ENCODE measurements at regions not wholly inside any gene's neighbourhood (a gene's known extent, or its start where the extent isn't known, plus 50 kb on each side); places are given as distances from the start of the nearest gene placed in this dataset.

- H3K27me3 ChIP-seq, result peaks cover 34% of the 10 kb centered on the region
- peaks cover 36% of the 10 kb centered on the region for H3K4me1 ChIP-seq (ENCODE audit: low read depth)
- H3K36me3 ChIP-seq, result no peaks in the 10 kb centered on the region
- peak; percentile 18 to 34 for DNase-seq (ENCODE audit: low read depth in 1 of 2, low spot score in 1 of 2)
- H3K9me3 ChIP-seq (ENCODE audit: low read depth), result no peaks in the 10 kb centered on the region
- H3K27ac ChIP-seq, result no peak overlapping the region
- no peak overlapping the region for H3K4me3 ChIP-seq
- no peak for TF ChIP-seq CTCF (IDR thresholded peaks at IDR 0.05; ENCODE audit: low read depth, low read length)
These were observed 53.7 kb upstream of the LGALSL start for GRCh38 chr2:64400105-64400728.

GRCh38 chr2:64400733-64401528 lies 53.0 kb upstream of the LGALSL start:
- Histone ChIP-seq H3K9me3 (ENCODE audit: low read depth) (no peaks in the 10 kb centered on the region), H3K4me3 (no peak overlapping the region), H3K4me1 (ENCODE audit: low read depth) (peaks cover 36% of the 10 kb centered on the region), H3K36me3 (no peaks in the 10 kb centered on the region), H3K27ac (no peak overlapping the region), H3K27me3 (peaks cover 31% of the 10 kb centered on the region)
- TF ChIP-seq CTCF (IDR thresholded peaks at IDR 0.05; ENCODE audit: low read depth, low read length), result no peak
- no peak for DNase-seq (ENCODE audit: low read depth in 1 of 2, low spot score in 1 of 2)

GRCh38 chr2:64401529-64401880 lies 52.5 kb upstream of the LGALSL start:
- H3K27ac ChIP-seq, result no peak overlapping the region
- H3K4me3 ChIP-seq, result no peak overlapping the region
- no peak for TF ChIP-seq CTCF (IDR thresholded peaks at IDR 0.05; ENCODE audit: low read depth, low read length)
- no peaks in the 10 kb centered on the region for H3K36me3 ChIP-seq
- no peaks in the 10 kb centered on the region for H3K9me3 ChIP-seq (ENCODE audit: low read depth)
- peak in 1 of 2 donors; percentile 59 for DNase-seq (ENCODE audit: low read depth in 1 of 2, low spot score in 1 of 2)
- H3K27me3 ChIP-seq, result peaks cover 26% of the 10 kb centered on the region
- H3K4me1 ChIP-seq (ENCODE audit: low read depth), result peaks cover 36% of the 10 kb centered on the region

- Histone ChIP-seq H3K27me3 (peaks cover 19% of the 10 kb centered on the region), H3K4me3 (no peak overlapping the region), H3K9me3 (ENCODE audit: low read depth) (no peaks in the 10 kb centered on the region), H3K4me1 (ENCODE audit: low read depth) (peaks cover 36% of the 10 kb centered on the region), H3K27ac (no peak overlapping the region), H3K36me3 (no peaks in the 10 kb centered on the region)
- DNase-seq (ENCODE audit: low read depth in 1 of 2, low spot score in 1 of 2), result peak in 1 of 2 donors; percentile 48
- TF ChIP-seq CTCF (IDR thresholded peaks at IDR 0.05; ENCODE audit: low read depth, low read length), result peak; percentile 13
These were observed 51.1 kb upstream of the LGALSL start for GRCh38 chr2:64402876-64403275.

- no peak overlapping the region for H3K27ac ChIP-seq
- no peak for TF ChIP-seq CTCF (IDR thresholded peaks at IDR 0.05; ENCODE audit: low read depth, low read length)
- no peaks in the 10 kb centered on the region for H3K9me3 ChIP-seq (ENCODE audit: low read depth)
- H3K36me3 ChIP-seq, result no peaks in the 10 kb centered on the region
- DNase-seq (ENCODE audit: low read depth in 1 of 2, low spot score in 1 of 2), result peak in 1 of 2 donors; percentile 21
- peaks cover 36% of the 10 kb centered on the region for H3K4me1 ChIP-seq (ENCODE audit: low read depth)
- no peak overlapping the region for H3K4me3 ChIP-seq
- H3K27me3 ChIP-seq, result peaks cover 16% of the 10 kb centered on the region
These were observed 50.5 kb upstream of the LGALSL start for GRCh38 chr2:64403426-64403825.
